Right lobe of liver (tissue), 6 donors: ENCODE measurements at regions not wholly inside any gene's neighbourhood (a gene's known extent, or its start where the extent isn't known, plus 50 kb on each side); places are given as distances from the start of the nearest gene placed in this dataset.
"Not testable (repeated sequence)": the region's sequence is repeated elsewhere in the genome, so short reads cannot be mapped to it uniquely, and the experiment has no call there.

ENCODE experiments used
- ATAC-seq, 4 donors: fragments of 200-7000 bp; cut with Tn5 transposase; one replicate each; pipeline ENCODE4 v1.9.1; 2020; ENCODE audit warnings: mild to moderate bottlenecking in 4 of 4, moderate library complexity in 4 of 4
- DNase-seq, 3 donors: peaks; one replicate each; pipeline ENCODE4 v3.0.0-alpha.2; 2020
- H3K27ac ChIP-seq, 3 donors: fragments of 200-600 bp; one replicate each; pipeline ENCODE4 v1.8.0; 2022
- H3K27me3 ChIP-seq, 2 donors: fragments of 200-600 bp; one replicate each; pipeline ENCODE4 v1.8.0; 2022
- H3K36me3 ChIP-seq, 4 donors: fragments of 200-600 bp; sonication (generic) in 1 of 4; one replicate each; pipeline versions ENCODE4 v1.5.1 to v1.8.0; 2017 to 2022; ENCODE audit warnings: control low read depth in 1 of 4
- H3K4me1 ChIP-seq, 4 donors: fragments of 200-600 bp; sonication (generic) in 1 of 4; one replicate each; pipeline versions ENCODE4 v1.5.1 to v1.8.0; 2017 to 2022; ENCODE audit warnings: control low read depth in 1 of 4
- H3K4me3 ChIP-seq, 3 donors: fragments of 200-600 bp; one replicate each; pipeline ENCODE4 v1.8.0; 2022
- H3K9me3 ChIP-seq, 4 donors: fragments of 200-600 bp; sonication (generic) in 1 of 4; one replicate each; pipeline versions ENCODE4 v1.5.1 to v1.8.0; 2017 to 2022; ENCODE audit warnings: control low read depth in 1 of 4
- CTCF ChIP-seq, 4 donors: fragments of 200-600 bp in 3 of 4; fragments of 450-650 bp in 1 of 4; IDR thresholded peaks; one replicate each; pipeline versions ENCODE4 v1.5.1 to v1.8.0; 2016 to 2022; ENCODE audit warnings: antibody characterized with exemption in 4 of 4, mild to moderate bottlenecking in 2 of 4
- POLR2A ChIP-seq: fragments of 450-650 bp; IDR thresholded peaks from one replicate; pipeline ENCODE4 v1.6.1; 2017; ENCODE audit warnings: antibody characterized with exemption, mild to moderate bottlenecking
- WGBS: methylation state at CpG from one replicate; pipeline ENCODE4 v1.1.6; 2018; ENCODE audit warnings: low coverage, low lambda C conversion rate; ENCODE audit not compliant: insufficient coverage; ENCODE audit errors: missing lambda C conversion rate; 5-methylcytosine and 5-hydroxymethylcytosine counted together
- intact Hi-C, 2 donors: fragments of 100-400 bp; cut with DNase I; formaldehyde crosslinking; loops; one replicate each; pipeline versions ENCODE4 v1.11.2 to v1.14.1; 2022
- donor health status: DM: no; HTN: yes; CAD: no.
- donor health status: DM: no; HTN: no; CAD: no.
- donor health status: DM: no; HTN: no; CAD: no.
- donor health status: DM: no; HTN: yes; CAD: no.
- donor health status: DM: no; HTN: yes; CAD: no.

- H3K36me3 ChIP-seq, H3K27me3 ChIP-seq, H3K4me3 ChIP-seq, H3K4me1 ChIP-seq, intact Hi-C loops, H3K9me3 ChIP-seq, ATAC-seq, DNase-seq: not testable (repeated sequence)
- WGBS, result 0% methylated on average over 1 of the region's 3 CpGs
- peak overlapping the region in 1 of 3 donors; percentile 43 for H3K27ac ChIP-seq
These were observed 183.1 kb upstream of the NOTCH2NLA start for GRCh38 chr1:146411923-146412322.

- TF ChIP-seq POLR2A, result peak; percentile 67
- intact Hi-C loops, H3K4me1 ChIP-seq, H3K36me3 ChIP-seq, H3K27me3 ChIP-seq, H3K9me3 ChIP-seq: not testable (repeated sequence)
- peak overlapping the region; percentile 38 to 87 (median 68) for H3K27ac ChIP-seq
- ATAC-seq (peak; percentile 92 to 94 (median 92)), DNase-seq (peak in 1 of 3 donors; percentile 58)
- 7% methylated on average over 20 of the region's 26 CpGs for WGBS
- H3K4me3 ChIP-seq, result peak overlapping the region in 2 of 3 donors; percentile 18 to 39
These were observed 181.1 kb upstream of the NOTCH2NLA start for GRCh38 chr1:146409817-146410441.

- DNase-seq (peak; percentile 65 to 78 (median 75)), ATAC-seq (peak; percentile 97 to 100 (median 98))
- H3K27ac ChIP-seq, H3K9me3 ChIP-seq, H3K4me3 ChIP-seq, H3K27me3 ChIP-seq, H3K4me1 ChIP-seq, intact Hi-C loops, H3K36me3 ChIP-seq: not testable (repeated sequence)
- WGBS, result 25% methylated on average over 4 of the region's 24 CpGs
These were observed 180.4 kb upstream of the NOTCH2NLA start for GRCh38 chr1:146409116-146409801.

- intact Hi-C loops, result not testable (repeated sequence)
- WGBS, result 60% methylated on average over 1 of the region's 7 CpGs
These were observed 172.5 kb upstream of the NOTCH2NLA start for GRCh38 chr1:146401281-146401825.

GRCh38 chr1:146400173-146401121, 171.6 kb upstream of the NOTCH2NLA start:
- H3K9me3 ChIP-seq, H3K27ac ChIP-seq, H3K36me3 ChIP-seq, H3K4me1 ChIP-seq, H3K4me3 ChIP-seq, H3K27me3 ChIP-seq, ATAC-seq, DNase-seq, intact Hi-C loops: not testable (repeated sequence)
- WGBS, result 34% methylated on average over 4 of the region's 8 CpGs

More at GRCh38 chr1:146401281-146401825, 172.5 kb upstream of the NOTCH2NLA start:
- H3K9me3 ChIP-seq, H3K4me1 ChIP-seq, DNase-seq, H3K4me3 ChIP-seq, H3K27me3 ChIP-seq, H3K27ac ChIP-seq, H3K36me3 ChIP-seq: not testable (repeated sequence)
- peak; percentile 79 to 89 (median 86) for ATAC-seq
- peak; percentile 38 to 54 (median 48) for TF ChIP-seq CTCF (IDR thresholded peaks at IDR 0.05)

- H3K27me3 ChIP-seq, ATAC-seq, H3K4me3 ChIP-seq, H3K4me1 ChIP-seq, DNase-seq, H3K9me3 ChIP-seq, intact Hi-C loops, H3K36me3 ChIP-seq, H3K27ac ChIP-seq: not testable (repeated sequence)
- 69% methylated on average over 2 of the region's 2 CpGs for WGBS
These were observed 170.4 kb upstream of the NOTCH2NLA start for GRCh38 chr1:146399225-146399624.

GRCh38 chr1:146396801-146397200, 168.0 kb upstream of the NOTCH2NLA start:
- H3K27me3 ChIP-seq, H3K27ac ChIP-seq, H3K4me1 ChIP-seq, DNase-seq, ATAC-seq, H3K9me3 ChIP-seq, H3K4me3 ChIP-seq, H3K36me3 ChIP-seq, intact Hi-C loops: not testable (repeated sequence)

- H3K27me3 ChIP-seq, H3K4me3 ChIP-seq, H3K27ac ChIP-seq, H3K4me1 ChIP-seq, H3K36me3 ChIP-seq, intact Hi-C loops, H3K9me3 ChIP-seq: not testable (repeated sequence)
- ATAC-seq, result peak; percentile 94 to 97 (median 96)
- DNase-seq, result peak; percentile 74 to 84 (median 77)
- WGBS, result 58% methylated on average over 4 of the region's 6 CpGs
These were observed 167.4 kb upstream of the NOTCH2NLA start for GRCh38 chr1:146396242-146396641.

GRCh38 chr1:146393796-146394195, 165.0 kb upstream of the NOTCH2NLA start:
- H3K36me3 ChIP-seq, ATAC-seq, DNase-seq, H3K27ac ChIP-seq, intact Hi-C loops, H3K27me3 ChIP-seq, H3K4me3 ChIP-seq, H3K9me3 ChIP-seq, H3K4me1 ChIP-seq: not testable (repeated sequence)
- 0% methylated on average over 2 of the region's 23 CpGs for WGBS

- H3K4me3 ChIP-seq, H3K4me1 ChIP-seq, ATAC-seq, H3K27me3 ChIP-seq, intact Hi-C loops, H3K9me3 ChIP-seq, H3K36me3 ChIP-seq, DNase-seq, H3K27ac ChIP-seq: not testable (repeated sequence)
- WGBS, result 47% methylated on average over 17 of the region's 19 CpGs
These were observed 164.3 kb upstream of the NOTCH2NLA start for GRCh38 chr1:146393154-146393553.
